ENCODE measurements at regions not wholly inside any gene's neighbourhood (a gene's known extent, or its start where the extent isn't known, plus 50 kb on each side); places are given as distances from the start of the nearest gene placed in this dataset.
"Not testable (repeated sequence)": the region's sequence is repeated elsewhere in the genome, so short reads cannot be mapped to it uniquely, and the experiment has no call there.

- no peak for DNase-seq (ENCODE audit: low read depth)
Observed at GRCh38 chr4:1572964-1573720, 111.0 kb downstream of the FAM53A start.

DNA sequence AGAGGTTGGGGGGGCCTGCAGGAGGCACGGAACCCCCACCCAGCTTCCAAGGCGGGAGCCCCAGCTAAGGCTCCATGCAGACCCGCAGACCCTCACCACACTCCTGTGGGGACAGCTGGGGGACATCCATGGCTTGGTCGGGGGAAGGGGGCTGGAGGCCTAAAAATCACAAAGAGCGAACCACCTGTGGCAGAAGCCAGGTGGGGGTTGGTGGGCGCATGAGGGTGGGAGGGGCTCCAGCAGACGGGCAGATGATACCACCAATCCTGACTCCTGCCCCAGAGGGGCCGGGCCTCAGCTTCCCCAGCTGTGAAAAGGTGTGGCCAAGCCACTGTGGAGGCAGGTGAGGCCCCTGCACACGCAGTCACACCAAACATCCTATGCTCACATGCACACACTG, 111.6 kb downstream of the FAM53A start:
- no peak for DNase-seq (ENCODE audit: low read depth)

- no peak for DNase-seq (ENCODE audit: low read depth)
Observed at GRCh38 chr4:1572010-1572385, 112.1 kb downstream of the FAM53A start.

DNA sequence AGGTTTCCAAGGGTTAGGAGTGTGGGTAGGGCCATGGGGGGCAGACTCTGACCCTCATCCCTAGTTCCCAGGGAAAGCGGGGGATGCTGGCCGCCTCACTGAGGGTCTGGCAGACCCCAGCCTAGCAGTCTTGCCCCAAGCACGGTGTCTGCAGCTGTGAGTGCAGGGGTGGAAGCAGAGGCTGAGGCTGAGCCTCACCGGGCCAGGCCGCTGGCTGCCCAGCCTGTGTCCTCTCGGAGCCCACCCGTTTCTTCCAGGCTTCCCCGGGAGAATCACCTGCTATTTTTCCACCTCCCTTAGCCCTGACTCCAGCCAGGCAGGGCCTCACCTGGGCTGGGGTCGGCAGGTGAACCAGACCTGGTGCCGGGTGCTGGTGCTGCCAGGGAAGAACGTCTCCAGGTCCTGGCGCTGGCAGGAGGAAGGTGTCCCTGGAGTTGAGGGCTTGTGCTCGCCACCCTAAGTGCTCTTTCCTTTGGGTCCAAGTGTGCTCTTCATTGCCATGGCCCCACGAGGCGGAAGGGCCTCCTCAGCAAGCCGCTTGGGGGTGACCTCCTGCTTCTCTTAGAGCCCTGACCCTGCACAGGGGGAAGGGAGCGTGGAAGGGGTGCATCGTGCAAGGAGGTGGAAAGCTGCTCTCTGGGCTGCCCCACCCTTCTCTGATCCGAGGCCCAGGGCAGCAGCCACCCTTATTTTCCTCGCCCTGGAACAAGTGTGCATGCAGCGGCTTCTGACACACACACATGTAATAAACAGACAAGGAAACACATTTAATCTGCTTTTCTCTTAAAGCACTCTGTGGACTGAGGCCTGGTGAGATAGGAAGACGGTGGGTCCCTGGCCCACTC, 112.7 kb downstream of the FAM53A start:
- no peak for DNase-seq (ENCODE audit: low read depth)

- DNase-seq (ENCODE audit: low read depth) = no peak
Observed at GRCh38 chr4:1570291-1571164, 113.6 kb downstream of the FAM53A start.

DNA sequence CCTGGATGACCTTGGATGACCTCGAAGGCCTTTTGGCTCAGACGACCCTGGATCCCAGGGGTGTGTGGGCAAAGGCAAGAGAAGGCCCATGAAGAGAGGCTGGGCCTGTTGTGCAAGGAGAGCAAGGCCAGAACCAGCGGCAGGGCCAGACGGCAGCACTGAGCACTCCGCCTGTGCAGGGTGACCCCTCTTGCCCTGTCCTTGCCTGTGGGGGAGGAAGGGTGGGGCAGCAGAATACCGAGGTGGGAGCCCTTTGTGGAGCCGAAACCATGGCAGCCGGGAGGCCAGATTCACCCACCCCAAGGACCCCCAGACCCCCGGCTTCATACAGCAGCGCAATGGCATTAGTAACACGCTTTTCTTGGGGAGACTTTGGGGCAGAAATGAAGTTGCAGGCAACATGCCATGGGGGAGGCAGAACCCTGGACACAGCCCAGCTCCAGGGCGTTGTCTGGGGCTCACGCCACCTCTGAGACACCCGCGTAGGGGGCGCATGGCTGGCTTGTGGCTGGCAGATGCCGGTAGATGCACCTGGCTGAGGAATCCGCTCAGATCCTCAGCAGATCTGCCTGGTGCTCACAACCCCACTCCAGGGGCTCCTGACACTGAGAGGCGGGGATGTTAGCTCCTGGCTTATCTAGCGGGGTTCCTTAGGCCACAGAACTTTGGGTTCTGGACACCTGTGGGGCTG, 114.5 kb downstream of the FAM53A start:
- no peak for DNase-seq (ENCODE audit: low read depth)

GRCh38 chr4:1568855-1569460, 115.2 kb downstream of the FAM53A start:
- DNase-seq (ENCODE audit: low read depth) = no peak

DNA sequence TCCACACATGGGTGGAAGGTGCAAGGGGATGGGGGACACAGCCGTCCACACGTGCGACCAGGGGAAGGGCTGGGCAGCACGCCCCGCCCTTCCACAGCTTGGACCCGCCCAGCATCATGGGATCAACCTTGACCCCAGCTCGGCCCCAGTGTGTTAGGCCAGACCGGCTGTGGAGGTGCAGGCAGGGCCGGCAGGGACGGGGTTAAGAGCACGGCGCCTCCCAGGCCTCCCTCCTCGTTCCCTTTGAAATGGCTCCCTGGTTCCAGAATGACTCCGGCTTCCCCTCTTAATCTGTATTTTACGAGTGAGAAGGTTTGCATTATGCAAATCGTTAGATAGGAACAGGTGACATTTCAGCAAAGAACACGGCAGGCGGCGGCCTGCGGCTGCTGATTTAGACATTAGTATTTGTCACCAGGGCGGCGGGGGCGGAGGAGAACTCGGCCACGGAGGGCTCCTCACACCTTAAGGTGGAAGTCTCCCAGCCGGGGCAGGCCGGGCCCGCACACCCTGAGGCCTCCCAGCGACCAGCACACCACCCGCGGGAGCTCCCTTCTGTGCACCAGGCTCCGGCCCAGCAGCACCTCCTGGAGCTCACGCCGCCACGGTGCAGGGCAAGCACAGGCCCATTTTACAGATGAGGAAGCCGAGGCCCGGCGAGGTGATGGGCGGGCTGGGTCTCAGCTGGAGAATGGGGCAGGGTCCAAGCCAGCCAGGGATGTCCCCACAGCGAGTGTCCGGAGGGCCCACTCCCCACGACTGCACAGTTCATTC, 116.1 kb downstream of the FAM53A start:
- DNase-seq (ENCODE audit: low read depth) = no peak

- no peak for DNase-seq (ENCODE audit: low read depth)
Observed at GRCh38 chr4:1567519-1567807, 116.7 kb downstream of the FAM53A start.

DNA sequence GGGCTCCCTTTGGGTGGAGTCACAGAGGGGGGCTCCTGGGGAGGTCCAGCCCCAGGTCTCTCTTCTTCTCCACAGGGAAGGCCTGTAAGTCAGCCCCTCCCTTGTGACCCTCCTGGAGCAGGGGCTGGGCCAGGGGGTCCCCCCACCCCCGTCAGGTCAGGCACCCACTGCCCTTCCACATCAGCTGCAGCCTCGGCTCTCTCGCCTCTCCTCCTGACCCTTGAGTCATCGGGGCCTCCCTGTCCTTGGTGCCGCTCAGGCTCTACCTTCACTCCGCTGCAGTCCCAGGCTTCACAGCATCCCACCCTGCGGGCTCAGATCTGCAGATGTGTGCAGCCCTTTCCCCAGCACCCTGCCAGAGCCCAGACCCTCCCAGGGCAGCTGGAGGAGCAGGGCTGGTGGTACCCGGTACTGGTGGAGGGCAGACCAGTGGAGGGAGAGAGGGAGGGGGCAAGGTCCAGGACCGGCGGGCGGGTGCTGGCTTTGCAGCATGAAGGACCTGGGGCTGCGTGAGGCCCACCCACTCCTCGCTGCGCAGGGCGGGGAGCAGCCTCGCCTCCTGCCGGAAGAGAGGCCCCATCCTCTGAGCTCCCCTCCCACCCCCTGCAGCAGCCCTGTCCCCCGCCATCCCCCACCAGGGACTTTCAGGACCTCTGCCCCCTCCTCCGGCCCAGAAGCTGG, 117.1 kb downstream of the FAM53A start:
- DNase-seq (ENCODE audit: low read depth) = no peak

- not testable (repeated sequence) for DNase-seq (ENCODE audit: low read depth)
Observed at GRCh38 chr4:1566301-1566837, 117.7 kb downstream of the FAM53A start.

DNA sequence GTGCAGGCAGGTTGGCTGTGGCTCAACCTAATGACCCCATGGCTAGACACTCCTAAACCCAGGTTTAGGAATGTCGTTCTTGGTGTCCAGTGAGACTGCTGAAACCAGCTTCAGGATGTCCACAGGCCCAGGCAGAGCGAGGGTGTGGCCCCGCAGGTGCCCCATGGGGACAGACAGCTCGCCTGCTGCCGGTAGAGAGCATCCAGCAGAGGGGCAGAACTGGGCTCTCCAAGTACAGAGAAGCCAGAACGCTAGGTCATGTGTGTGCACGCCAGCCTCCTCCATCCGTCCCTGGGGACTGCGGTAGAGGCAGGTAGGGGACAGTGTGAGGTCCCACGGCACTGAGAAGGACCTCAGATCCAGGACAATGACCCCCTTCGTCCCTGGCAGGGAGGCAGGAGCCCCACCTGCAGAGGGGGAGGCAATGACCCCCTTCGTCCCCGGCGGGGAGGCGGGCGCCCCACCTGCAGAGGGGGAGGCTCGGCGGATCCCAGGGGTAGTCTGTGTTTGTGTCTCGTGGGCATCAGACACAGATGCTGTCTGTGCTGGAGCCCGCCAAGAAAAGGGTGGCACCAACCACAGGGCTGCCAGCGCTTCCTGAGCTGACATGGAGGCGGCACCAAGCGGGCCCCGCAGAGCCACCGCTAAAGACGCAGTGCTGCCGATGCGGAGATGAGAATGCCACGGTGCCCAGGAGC, 118.4 kb downstream of the FAM53A start:
- no peak for DNase-seq (ENCODE audit: low read depth)

DNA sequence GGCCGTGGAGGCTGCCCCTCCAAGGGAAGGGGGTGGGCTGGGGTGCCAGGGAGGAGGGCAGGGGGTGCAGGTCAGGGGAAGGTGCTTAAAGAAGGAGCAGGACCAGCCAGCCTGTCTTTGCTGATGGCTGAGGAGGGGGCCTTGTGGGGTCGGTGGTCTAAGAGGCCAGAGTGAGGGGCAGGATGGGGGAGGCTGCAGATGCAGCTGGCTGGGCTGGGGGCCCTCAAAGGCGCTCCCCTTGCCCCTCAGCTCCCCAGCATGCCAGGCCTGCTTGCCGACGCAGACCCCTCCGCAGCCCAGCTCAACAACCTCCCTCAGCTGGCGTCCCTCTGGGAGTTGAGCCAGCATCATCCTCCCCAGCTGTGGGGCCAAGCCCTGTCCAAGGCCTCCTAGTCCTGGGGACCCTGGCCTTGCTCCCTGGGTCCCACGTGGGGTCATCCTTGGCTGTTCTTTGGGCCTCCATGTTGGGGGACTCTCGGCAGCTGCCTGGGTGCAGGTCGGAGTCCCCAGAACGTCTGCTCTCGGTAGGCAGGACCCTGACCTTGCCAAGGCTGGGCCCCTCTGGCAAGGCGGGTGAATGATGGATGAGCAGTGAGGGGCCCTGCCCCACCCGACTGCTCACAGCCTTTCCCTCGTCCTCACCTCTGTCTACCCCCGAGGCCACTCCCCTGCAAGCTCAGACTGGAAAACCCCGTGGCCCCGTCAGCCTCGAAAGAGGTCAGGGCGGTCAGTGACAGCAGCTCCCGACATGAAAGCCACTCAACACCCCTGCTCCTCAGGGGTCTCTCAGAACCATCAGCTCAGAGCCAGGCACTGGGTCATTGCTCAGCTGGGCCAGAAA, 119.4 kb downstream of the FAM53A start:
- DNase-seq (ENCODE audit: low read depth) = no peak

- no peak for DNase-seq (ENCODE audit: low read depth)
Observed at GRCh38 chr4:1563768-1564485, 120.2 kb downstream of the FAM53A start.

DNA sequence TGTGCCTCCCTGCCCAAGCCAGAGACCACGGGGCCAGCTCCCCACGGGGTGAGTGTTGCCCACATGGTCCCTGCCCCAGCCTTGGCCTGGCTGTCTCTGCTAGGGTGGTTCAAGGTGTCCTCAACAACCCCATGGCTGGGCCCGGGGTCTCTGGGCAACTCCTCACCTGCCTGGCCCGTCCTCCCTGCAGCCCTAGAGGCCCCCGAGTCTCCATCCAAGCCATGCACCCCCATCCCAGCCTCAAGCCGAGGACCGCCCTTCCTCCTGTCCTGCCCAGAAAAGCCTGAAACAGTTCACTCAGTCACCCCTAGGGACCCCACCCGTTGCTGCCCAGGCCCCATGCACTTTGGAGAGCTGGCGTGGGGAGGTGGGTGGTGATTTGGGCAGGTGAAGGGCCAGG, 120.9 kb downstream of the FAM53A start:
- DNase-seq (ENCODE audit: low read depth) = no peak

DNA sequence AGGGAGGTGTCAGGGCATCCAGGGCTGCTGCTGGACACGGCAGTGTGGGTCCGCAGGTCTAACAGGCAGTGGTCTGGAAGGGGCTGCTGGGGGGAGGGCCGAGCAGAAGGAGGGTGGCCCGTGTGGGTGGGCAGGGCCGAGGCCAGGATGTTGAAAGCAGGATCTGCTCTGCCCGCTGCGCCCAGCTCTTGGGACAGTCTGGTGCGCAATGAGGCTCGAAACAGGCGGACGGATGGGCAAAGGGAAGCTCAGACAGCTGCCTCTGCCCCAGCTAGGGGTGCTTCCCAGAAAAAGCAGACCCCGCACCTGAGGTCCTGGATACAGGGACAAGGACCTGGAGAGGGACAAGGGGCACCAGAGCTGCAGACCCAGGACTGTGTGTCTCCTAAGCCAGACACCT, 121.3 kb downstream of the FAM53A start:
- DNase-seq (ENCODE audit: low read depth) = no peak

DNA sequence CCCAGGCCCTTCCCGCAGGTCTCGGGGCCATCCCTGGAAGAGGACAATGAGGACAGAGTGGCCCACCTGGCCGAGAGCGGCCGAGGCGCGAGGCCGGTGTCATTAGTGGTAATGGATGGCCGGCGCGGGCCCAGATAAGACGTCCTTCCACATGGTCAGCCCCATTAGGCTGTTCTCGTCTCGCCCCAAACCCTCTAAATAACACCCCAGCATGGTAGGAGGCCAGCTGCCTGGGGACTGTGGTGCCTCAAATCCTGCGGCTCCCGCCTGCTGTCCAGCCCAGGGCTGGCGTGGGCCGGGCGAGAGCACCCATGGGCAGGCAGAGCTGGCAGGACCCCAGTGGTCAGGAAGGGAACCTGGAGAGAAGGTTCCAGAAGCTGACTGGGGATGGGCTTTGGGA, 121.7 kb downstream of the FAM53A start:
- DNase-seq (ENCODE audit: low read depth) = no peak
